HL-60 (cell line): ENCODE measurements at regions not wholly inside any gene's neighbourhood (a gene's known extent, or its start where the extent isn't known, plus 50 kb on each side); places are given as distances from the start of the nearest gene placed in this dataset.

Experiments used
- CTCF ChIP-seq: IDR thresholded peaks from one replicate; pipeline ENCODE4 v1.5.1; 2011; ENCODE audit warnings: low read length, control low read depth, inconsistent platforms; ENCODE audit not compliant: insufficient read depth
- GABPA ChIP-seq: IDR thresholded peaks from 2 replicates; pipeline ENCODE4 v1.6.1; 2012; ENCODE audit warnings: low read depth
- POLR2AphosphoS5 ChIP-seq: IDR thresholded peaks from 2 replicates; pipeline ENCODE4 v1.6.1; 2012; ENCODE audit warnings: low read depth
- REST ChIP-seq: IDR thresholded peaks from 2 replicates; pipeline ENCODE4 v1.6.1; 2012; ENCODE audit warnings: low read depth; ENCODE audit not compliant: insufficient replicate concordance

DNA sequence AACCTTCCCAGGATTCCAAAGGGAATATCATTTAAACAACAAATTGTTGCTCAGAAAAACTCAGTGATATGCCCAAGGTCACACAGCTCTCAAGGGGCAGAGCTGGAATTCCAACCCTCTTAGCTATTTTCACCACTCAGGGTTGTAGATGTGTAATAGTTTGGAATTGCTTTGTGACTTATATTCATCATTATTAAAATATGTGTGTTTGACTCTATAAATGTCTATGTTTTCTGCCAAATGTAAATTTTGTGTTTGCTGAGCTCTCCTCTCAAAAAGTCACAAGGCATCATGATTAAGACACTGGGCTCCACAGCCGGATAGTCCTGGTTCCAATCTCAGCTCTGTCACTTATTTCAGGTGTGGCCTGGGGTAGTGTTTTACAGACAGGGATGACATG lies 407.3 kb downstream of the TMEM135 start:
- no peak for TF ChIP-seq CTCF
- no peak for TF ChIP-seq REST
- TF ChIP-seq POLR2AphosphoS5: no peak
- no peak for TF ChIP-seq GABPA
